ENCODE measurements at regions not wholly inside any gene's neighbourhood (a gene's known extent, or its start where the extent isn't known, plus 50 kb on each side); places are given as distances from the start of the nearest gene placed in this dataset.

- no peaks in the 10 kb centered on the region for H3K4me1 ChIP-seq (ENCODE audit: control insufficient read depth, insufficient read depth, low read length)
- no peak for DNase-seq
- peaks cover 8% of the 10 kb centered on the region for H3K9me3 ChIP-seq (ENCODE audit: control insufficient read depth, low read length)
- H3K9ac ChIP-seq (ENCODE audit: extremely low read depth, low read length, poor library complexity, severe bottlenecking) = no peak overlapping the region
- TF ChIP-seq CTCF (conservative IDR thresholded peaks at IDR 0.05) = no peak
- Mint-ChIP-seq H3K27ac (no peak overlapping the region), H3K4me1 (no peaks in the 10 kb centered on the region), H3K36me3 (ENCODE audit: low read depth) (peaks cover 36% of the 10 kb centered on the region), H3K27me3 (ENCODE audit: insufficient read depth) (no peaks in the 10 kb centered on the region), H3K9me3 (peaks cover 28% of the 10 kb centered on the region), H3K4me3 (no peak overlapping the region)
- no peak overlapping the region for H3K4me3 ChIP-seq (ENCODE audit: low read length)
- H3K27me3 ChIP-seq (ENCODE audit: control insufficient read depth, insufficient read depth, low read length, poor library complexity, severe bottlenecking) = no peaks in the 10 kb centered on the region
- no peaks in the 10 kb centered on the region for H3K36me3 ChIP-seq (ENCODE audit: control insufficient read depth, insufficient read depth, low read length)
- H3K27ac ChIP-seq (ENCODE audit: low read depth, low read length) = no peak overlapping the region
- 89% methylated on average over 2 of the region's 2 CpGs; no CpG with 5 or more reads in 1 of the 2 experiments for WGBS, 2 experiments (ENCODE audit: insufficient coverage in 1 of 2, insufficient read length in 1 of 2)
These were observed 476.9 kb downstream of the ZNF385D start for GRCh38 chr3:21274079-21274571.

GRCh38 chr3:21273259-21274025, 477.6 kb downstream of the ZNF385D start:
- no peak for TF ChIP-seq CTCF (conservative IDR thresholded peaks at IDR 0.05)
- 94 to 97% methylated on average over 3 to 4 of the region's 4 CpGs for WGBS, 2 experiments (ENCODE audit: insufficient coverage in 1 of 2, insufficient read length in 1 of 2)
- H3K9ac ChIP-seq (ENCODE audit: extremely low read depth, low read length, poor library complexity, severe bottlenecking) = no peak overlapping the region
- no peaks in the 10 kb centered on the region for H3K27me3 ChIP-seq (ENCODE audit: control insufficient read depth, insufficient read depth, low read length, poor library complexity, severe bottlenecking)
- H3K4me3 ChIP-seq (ENCODE audit: low read length) = no peak overlapping the region
- H3K27me3 Mint-ChIP-seq (ENCODE audit: insufficient read depth) = no peaks in the 10 kb centered on the region
- H3K4me1 Mint-ChIP-seq = no peaks in the 10 kb centered on the region
- H3K27ac Mint-ChIP-seq = no peak overlapping the region
- H3K4me1 ChIP-seq (ENCODE audit: control insufficient read depth, insufficient read depth, low read length) = no peaks in the 10 kb centered on the region
- H3K27ac ChIP-seq (ENCODE audit: low read depth, low read length) = no peak overlapping the region
- peaks cover 39% of the 10 kb centered on the region for H3K36me3 Mint-ChIP-seq (ENCODE audit: low read depth)
- no peaks in the 10 kb centered on the region for H3K36me3 ChIP-seq (ENCODE audit: control insufficient read depth, insufficient read depth, low read length)
- peaks cover 25% of the 10 kb centered on the region for H3K9me3 Mint-ChIP-seq
- no peak for DNase-seq
- H3K4me3 Mint-ChIP-seq = no peak overlapping the region
- peaks cover 8% of the 10 kb centered on the region for H3K9me3 ChIP-seq (ENCODE audit: control insufficient read depth, low read length)

- Mint-ChIP-seq H3K9me3 (peaks cover 26% of the 10 kb centered on the region), H3K27me3 (ENCODE audit: insufficient read depth) (no peaks in the 10 kb centered on the region), H3K4me3 (no peak overlapping the region), H3K4me1 (no peaks in the 10 kb centered on the region), H3K36me3 (ENCODE audit: low read depth) (peaks cover 48% of the 10 kb centered on the region), H3K27ac (no peak overlapping the region)
- Histone ChIP-seq H3K4me3 (ENCODE audit: low read length) (no peak overlapping the region), H3K4me1 (ENCODE audit: control insufficient read depth, insufficient read depth, low read length) (no peaks in the 10 kb centered on the region), H3K27ac (ENCODE audit: low read depth, low read length) (no peak overlapping the region), H3K9ac (ENCODE audit: extremely low read depth, low read length, poor library complexity, severe bottlenecking) (no peak overlapping the region), H3K27me3 (ENCODE audit: control insufficient read depth, insufficient read depth, low read length, poor library complexity, severe bottlenecking) (no peaks in the 10 kb centered on the region), H3K9me3 (ENCODE audit: control insufficient read depth, low read length) (peaks cover 8% of the 10 kb centered on the region), H3K36me3 (ENCODE audit: control insufficient read depth, insufficient read depth, low read length) (no peaks in the 10 kb centered on the region)
- no peak for TF ChIP-seq CTCF (conservative IDR thresholded peaks at IDR 0.05)
- 92% methylated on average over 19 of the region's 19 CpGs; no CpG with 5 or more reads in 1 of the 2 experiments for WGBS, 2 experiments (ENCODE audit: insufficient coverage in 1 of 2, insufficient read length in 1 of 2)
- DNase-seq = no peak
These were observed 479.4 kb downstream of the ZNF385D start for GRCh38 chr3:21271606-21272016.

All from endodermal cell (in vitro differentiated cells).